GM18868 (cell line): ENCODE measurements at regions not wholly inside any gene's neighbourhood (a gene's known extent, or its start where the extent isn't known, plus 50 kb on each side); places are given as distances from the start of the nearest gene placed in this dataset.
"Not testable (repeated sequence)": the region's sequence is repeated elsewhere in the genome, so short reads cannot be mapped to it uniquely, and the experiment has no call there.

Experiments
- ATAC-seq: cut with Tn5 transposase; IDR thresholded peaks from one replicate; pipeline ENCODE4 v1.9.1; 2021; ENCODE audit warnings: mild to moderate bottlenecking, moderate library complexity; ENCODE audit not compliant: unreplicated experiment

- no peak for ATAC-seq
Observed at GRCh38 chr15:69597061-69597592, 144.5 kb downstream of the RPLP1 start.

DNA sequence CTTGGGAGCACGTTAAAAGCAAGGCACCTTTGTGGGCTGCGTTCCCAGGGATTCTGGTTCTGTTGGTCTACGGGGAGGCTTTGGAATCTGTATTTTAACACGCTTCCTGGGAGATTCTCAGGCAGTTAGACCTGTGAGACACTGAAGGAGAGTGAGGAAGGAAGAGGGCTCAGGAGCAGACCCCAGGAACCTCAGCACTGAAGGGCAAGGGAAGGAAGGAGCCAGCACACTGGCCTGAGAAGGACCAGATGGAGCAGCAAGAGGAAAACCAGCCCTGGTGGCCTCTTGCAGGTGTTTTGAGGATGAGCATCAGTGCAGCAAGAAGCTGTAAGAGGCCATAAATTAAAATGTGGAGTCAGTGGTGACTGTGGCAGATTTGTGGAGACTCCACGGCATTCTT, 146.7 kb downstream of the RPLP1 start:
- no peak for ATAC-seq

DNA sequence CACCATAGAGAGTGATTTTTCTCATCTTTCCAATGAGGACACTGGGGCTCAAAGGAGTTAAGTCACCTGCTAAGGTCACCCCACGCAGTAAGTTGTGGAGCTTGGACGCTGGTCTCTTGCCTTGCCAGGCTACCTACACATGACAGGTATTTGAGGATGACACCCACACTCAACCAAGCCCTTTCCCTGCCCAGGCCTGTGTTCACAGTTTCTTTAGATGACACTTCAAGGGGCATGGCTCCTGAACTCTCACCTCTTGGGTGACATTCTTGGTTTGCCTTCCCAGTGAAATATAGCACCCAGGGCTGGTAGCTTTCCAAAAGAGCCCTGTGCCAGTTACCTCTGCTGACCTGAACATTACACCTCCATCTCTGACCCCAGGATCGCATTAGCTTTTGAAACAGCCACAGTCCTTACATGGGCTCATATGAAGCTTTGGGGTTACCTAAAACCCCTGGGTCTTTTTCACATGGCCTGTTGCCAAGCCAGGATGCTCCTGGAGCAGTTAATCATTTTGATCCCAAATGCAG, 148.0 kb downstream of the RPLP1 start:
- ATAC-seq: no peak

DNA sequence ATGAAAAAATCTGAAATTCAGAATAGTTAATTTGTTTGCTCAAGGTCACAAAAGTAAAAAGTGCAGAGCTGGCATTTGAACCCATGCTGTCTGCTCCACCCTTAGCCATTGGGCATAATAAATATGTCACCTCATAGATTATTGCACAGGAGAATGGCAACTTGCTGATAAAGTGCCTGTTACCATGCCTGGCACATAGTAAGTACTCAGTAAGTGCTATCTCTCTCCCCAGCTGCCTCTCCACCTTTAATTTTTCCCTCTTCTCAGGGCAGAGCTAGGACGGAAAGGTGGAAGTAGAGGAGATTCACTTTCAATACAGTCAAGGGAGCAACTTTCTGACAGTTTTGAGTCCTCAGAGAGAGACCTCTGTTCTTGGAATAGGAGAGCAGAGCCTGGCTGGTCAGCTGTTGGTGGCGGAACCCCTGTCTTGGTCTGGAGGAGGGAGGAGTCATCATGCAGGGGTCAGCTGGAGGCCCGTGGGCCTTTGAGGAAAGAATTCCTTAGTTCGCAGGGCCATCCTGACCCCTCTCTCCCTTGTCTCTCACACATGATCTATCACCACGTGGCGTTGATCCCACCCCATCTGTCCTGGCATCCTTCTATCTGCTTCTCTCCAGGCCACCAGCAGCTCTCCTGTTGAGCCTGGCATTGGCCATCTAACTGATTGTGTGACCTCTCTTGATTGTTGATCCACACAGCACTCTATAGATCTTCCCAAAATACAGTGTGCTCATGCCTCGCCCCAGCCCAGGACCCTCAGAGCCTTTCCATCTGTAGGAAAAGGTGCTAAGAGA, 149.3 kb downstream of the RPLP1 start:
- ATAC-seq: no peak

- ATAC-seq: no peak
Observed at GRCh38 chr15:69602921-69603320, 150.3 kb downstream of the RPLP1 start.

- ATAC-seq: no peak
Observed at GRCh38 chr15:69603369-69604071, 150.9 kb downstream of the RPLP1 start.

DNA sequence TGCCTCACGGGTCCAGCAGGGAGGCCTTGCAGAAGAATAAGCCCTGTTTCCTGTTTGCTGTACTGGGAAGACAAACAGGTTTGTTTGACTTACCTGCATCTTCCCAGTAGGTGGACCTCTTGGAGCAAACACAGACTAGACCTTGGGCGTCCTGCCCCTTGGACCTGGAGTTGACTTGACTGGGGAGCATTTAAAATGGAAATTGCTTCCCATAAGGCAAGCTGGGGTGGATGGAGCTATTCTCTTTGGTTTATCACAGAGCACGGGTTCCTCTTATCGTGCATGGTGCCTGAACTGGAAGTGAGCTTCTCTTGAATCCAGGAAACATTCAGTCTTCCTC, 151.4 kb downstream of the RPLP1 start:
- no peak for ATAC-seq

DNA sequence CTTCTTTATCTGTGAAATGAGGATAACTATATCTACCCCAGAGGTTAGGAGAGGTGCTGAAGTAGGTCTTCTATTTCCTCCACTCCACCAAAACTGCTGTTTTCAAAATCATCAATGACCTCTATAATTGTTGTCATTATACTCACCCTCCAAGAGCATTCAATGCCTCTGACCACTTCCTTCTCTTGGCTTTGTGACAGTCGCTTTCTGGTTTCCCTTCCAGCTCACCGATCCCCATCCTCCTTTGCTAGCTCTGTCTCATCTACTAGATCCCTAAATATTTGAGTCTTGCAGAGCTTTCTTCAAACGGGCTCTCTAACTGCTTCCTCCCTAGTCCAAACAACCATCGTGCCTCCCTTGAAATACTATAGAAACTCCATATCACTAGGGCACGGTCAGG, 153.5 kb downstream of the RPLP1 start:
- ATAC-seq: no peak

GRCh38 chr15:69606921-69607500, 154.4 kb downstream of the RPLP1 start:
- no peak for ATAC-seq

- ATAC-seq: no peak
Observed at GRCh38 chr15:69608661-69609060, 156.0 kb downstream of the RPLP1 start.

DNA sequence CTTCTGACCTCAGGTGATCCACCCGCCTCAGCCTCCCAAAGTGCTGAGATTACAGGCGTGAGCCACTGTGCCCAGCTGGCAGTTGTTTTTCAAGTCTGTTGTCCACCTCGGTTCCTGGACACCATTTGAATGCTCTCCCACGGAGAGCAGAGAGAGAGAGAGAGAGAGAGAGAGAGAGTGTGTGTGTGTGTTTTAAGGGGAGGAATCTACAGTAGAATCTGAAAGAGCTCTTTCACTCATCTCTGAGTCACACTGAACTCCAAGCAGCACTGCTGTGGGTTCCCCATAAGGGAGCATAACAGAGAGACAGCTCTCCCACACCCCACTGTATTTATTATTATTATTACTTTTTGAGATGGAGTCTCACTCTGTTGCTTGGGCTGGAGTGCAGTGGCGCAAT, 156.6 kb downstream of the RPLP1 start:
- ATAC-seq: no peak

- ATAC-seq: no peak
Observed at GRCh38 chr15:69609776-69610175, 157.2 kb downstream of the RPLP1 start.

DNA sequence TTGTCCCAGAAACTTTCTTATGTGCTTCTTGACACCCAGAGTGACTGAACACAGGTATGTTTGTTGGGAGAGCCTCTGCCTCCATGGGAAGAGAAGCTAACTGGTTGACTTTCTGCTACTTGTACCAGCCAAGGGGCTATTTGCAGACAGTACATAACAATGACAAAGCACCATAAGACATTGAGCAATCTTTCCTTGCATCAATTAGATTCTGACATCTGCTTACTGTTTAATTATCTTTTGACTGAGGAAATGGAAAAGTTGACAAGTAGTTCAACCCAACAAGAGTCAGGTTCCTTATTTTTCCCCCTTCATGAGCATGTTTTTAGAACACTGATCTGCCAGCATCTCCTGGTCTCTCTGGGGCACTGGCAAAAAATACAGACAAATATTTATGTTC, 157.7 kb downstream of the RPLP1 start:
- ATAC-seq: no peak

DNA sequence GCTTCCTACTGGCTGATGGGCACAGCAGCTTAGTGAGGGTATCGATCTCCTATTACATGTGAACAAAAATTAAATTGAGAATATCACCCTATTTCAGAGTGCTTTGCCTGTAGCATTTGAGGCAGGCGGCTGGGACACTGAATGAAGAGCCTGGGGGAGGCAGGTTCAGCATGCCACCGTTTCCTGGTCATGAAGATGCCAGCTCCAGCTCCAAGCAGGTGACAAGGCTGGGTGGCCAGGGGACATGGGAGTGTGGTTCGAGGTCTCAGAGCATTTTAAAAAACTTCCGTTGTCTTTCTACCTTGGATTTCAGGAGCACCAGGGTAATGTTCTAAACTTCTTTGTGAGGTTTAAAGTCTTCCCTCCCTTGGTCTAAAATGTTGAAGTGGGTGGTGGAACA, 158.2 kb downstream of the RPLP1 start:
- no peak for ATAC-seq

GRCh38 chr15:69612112-69612511, 159.5 kb downstream of the RPLP1 start:
- no peak for ATAC-seq

DNA sequence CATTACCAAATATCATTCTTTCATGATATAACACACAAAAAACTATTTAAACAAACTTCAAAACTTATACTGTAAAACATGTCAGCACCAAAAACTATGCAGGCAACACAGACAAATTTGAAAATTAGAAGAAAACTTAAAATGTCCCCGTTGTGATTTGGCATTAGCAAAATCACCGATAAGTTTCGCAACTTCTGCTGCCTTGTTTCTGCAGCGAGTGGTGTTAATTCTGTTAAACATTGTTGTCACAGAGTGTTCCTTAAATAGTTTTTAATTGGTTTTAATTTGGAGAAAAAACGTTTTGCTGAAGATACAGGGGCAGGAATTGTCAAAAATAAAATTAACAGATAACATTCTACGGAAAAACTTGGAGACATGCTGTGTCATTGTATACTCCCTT, 160.6 kb downstream of the RPLP1 start:
- no peak for ATAC-seq

GRCh38 chr15:69613988-69614387, 161.4 kb downstream of the RPLP1 start:
- ATAC-seq: no peak

- ATAC-seq: no peak
Observed at GRCh38 chr15:69615736-69616135, 163.1 kb downstream of the RPLP1 start.

- ATAC-seq: no peak
Observed at GRCh38 chr15:69616558-69616957, 163.9 kb downstream of the RPLP1 start.

DNA sequence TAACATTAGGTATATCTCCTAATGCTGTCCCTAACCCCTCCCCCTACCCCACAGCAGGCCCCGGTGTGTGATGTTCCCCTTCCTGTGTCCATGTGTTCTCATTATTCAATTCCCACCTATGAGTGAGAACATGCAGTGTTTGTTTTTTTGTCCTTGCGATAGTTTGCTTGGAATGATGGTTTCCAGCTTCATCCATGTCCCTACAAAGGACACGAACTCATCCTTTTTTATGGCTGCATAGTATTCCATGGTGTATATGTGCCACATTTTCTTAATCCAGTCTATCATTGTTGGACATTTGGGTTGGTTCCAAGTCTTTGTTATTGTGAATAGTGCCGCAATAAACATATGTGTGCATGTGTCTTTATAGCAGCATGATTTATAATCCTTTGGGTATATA, 164.5 kb downstream of the RPLP1 start:
- ATAC-seq: not testable (repeated sequence)

GRCh38 chr15:69623392-69624154, 171.0 kb downstream of the RPLP1 start:
- no peak for ATAC-seq
